ENCODE measurements at regions not wholly inside any gene's neighbourhood (a gene's known extent, or its start where the extent isn't known, plus 50 kb on each side); places are given as distances from the start of the nearest gene placed in this dataset.

GRCh38 chr1:115539061-115539460 is 102.7 kb upstream of the VANGL1 start:
- Histone ChIP-seq H3K56ac (ENCODE audit: insufficient read length, low read depth, low read length) (no peak overlapping the region), H3K9ac (ENCODE audit: extremely low read depth, insufficient read length, low read length) (no peak overlapping the region), H2AK5ac (ENCODE audit: insufficient read length, low read length) (no peak overlapping the region), H3K79me2 (ENCODE audit: insufficient read depth, low read length) (no peaks in the 10 kb centered on the region), H3K9me3 (ENCODE audit: control insufficient read depth, low read depth, low read length) (no peaks in the 10 kb centered on the region), H2BK15ac (ENCODE audit: low read depth, low read length) (no peak overlapping the region), H3K23ac (ENCODE audit: insufficient read length, low read depth, low read length) (no peak overlapping the region), H3K23me2 (ENCODE audit: insufficient read length, low read depth, low read length, poor library complexity, severe bottlenecking) (no peaks in the 10 kb centered on the region), H3K4ac (ENCODE audit: low read depth, low read length) (no peak overlapping the region), H2BK12ac (ENCODE audit: insufficient read length, low read depth, low read length) (no peak overlapping the region), H3K4me2 (ENCODE audit: insufficient read depth, insufficient read length, low read length) (no peak overlapping the region), H2BK20ac (ENCODE audit: low read depth, low read length, poor library complexity, severe bottlenecking) (no peak overlapping the region), H4K91ac (ENCODE audit: insufficient read length, low read depth, low read length) (no peak overlapping the region), H2BK5ac (ENCODE audit: insufficient read length, low read length) (no peak overlapping the region), H3K27me3 (ENCODE audit: insufficient read depth, low read length) (no peaks in the 10 kb centered on the region; the same call in 1 of the 2 replicates), H4K20me1 (ENCODE audit: control insufficient read depth, insufficient read depth, insufficient read length) (no peaks in the 10 kb centered on the region), H4K5ac (ENCODE audit: insufficient read length, low read depth, low read length) (no peak overlapping the region), H3K27ac (ENCODE audit: insufficient read length, low read depth, low read length) (no peak overlapping the region), H3T11ph (ENCODE audit: low read length) (no peak overlapping the region), H3K18ac (ENCODE audit: insufficient read length, low read depth, low read length) (no peak overlapping the region), H3K14ac (ENCODE audit: insufficient read depth, low read length) (no peak overlapping the region), H4K8ac (replicated peaks; ENCODE audit: insufficient read length, low read depth, low read length) (no peak overlapping the region), H3K79me1 (ENCODE audit: insufficient read depth, low read depth, low read length, poor library complexity, severe bottlenecking) (no peaks in the 10 kb centered on the region), H2AFZ (ENCODE audit: low read length) (no peak overlapping the region), H3K4me1 (ENCODE audit: insufficient read depth, low read length) (no peaks in the 10 kb centered on the region), H2BK120ac (ENCODE audit: low read depth, low read length, poor library complexity, severe bottlenecking) (no peak overlapping the region)
- no peaks in the 10 kb centered on the region; a peak in 3 of 5 replicates for H3K9me3 Mint-ChIP-seq
- no peak for DNase-seq
- no peak for TF ChIP-seq CTCF (conservative IDR thresholded peaks at IDR 0.05)
- H3K4me3 Mint-ChIP-seq = no peak overlapping the region
- peaks cover 0 to 1% (median 0%) of the 10 kb centered on the region in 3 experiments; a peak in 1 of 7 replicates for H3K36me3 Mint-ChIP-seq (ENCODE audit: insufficient read depth in 1 of 3, low read depth in 3 of 3)
- peaks cover 4% of the 10 kb centered on the region; the same call in 1 of the 2 replicates for H3K27me3 Mint-ChIP-seq (ENCODE audit: low read depth)
- H3K4me1 Mint-ChIP-seq = peaks cover 0 to 3% of the 10 kb centered on the region in 2 experiments; a peak in 1 of 4 replicates
- no CpG with 5 or more reads among the region's 7 CpGs for WGBS (ENCODE audit: extremely low coverage, insufficient read length, low lambda C conversion rate)
- no peak overlapping the region for H3K27ac Mint-ChIP-seq

All from H9 (cell line).